GM18870 (cell line): ENCODE measurements at regions not wholly inside any gene's neighbourhood (a gene's known extent, or its start where the extent isn't known, plus 50 kb on each side); places are given as distances from the start of the nearest gene placed in this dataset.

Experiments used
- ATAC-seq: cut with Tn5 transposase; IDR thresholded peaks from one replicate; pipeline ENCODE4 v1.9.1; 2021; ENCODE audit warnings: moderate library complexity; ENCODE audit not compliant: unreplicated experiment

DNA sequence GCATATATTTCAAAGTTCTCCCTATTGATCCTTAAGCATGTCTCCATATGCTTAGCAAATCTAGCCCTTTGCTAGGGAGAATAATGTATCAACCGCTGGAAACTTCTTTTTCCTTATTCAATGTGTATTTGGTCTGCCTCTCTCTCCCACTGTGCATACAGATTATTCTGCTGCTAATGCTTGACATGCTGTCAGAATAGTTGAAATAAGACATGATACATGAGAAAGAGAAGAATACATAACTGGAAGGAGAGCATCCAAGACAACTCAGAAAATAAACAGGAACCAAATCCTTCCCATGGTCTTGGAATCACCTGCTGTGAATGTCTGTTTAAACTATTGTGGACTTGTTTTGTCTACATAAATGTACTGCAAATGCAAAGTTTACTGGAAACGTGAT lies 1103.0 kb downstream of the EFNB2 start:
- ATAC-seq: no peak

- ATAC-seq: no peak
These were observed 1106.7 kb downstream of the EFNB2 start for GRCh38 chr13:105428811-105429210.

- no peak for ATAC-seq
These were observed 1109.0 kb downstream of the EFNB2 start for GRCh38 chr13:105426441-105426840.

GRCh38 chr13:105414639-105415038 lies 1120.8 kb downstream of the EFNB2 start:
- no peak for ATAC-seq

- ATAC-seq: no peak
These were observed 1123.3 kb downstream of the EFNB2 start for GRCh38 chr13:105412171-105412570.

DNA sequence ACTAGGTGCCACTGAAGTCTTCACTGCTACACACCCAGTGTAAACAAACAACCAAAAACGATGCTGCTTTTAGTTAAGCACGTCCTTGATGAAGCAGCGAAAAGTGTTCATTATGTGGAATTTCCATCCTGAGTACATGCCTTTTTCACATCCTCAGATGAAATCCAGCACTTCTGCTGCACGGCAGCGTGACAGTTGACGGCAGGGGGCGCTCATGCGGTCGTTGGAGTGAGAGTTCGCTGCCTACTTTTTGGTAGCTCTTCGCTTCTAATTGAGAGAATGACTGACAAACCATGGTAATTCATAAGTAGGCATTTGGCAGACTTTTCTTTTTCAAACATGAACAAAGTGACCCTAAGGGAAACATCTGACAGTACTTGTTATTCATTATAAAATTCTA lies 1124.9 kb downstream of the EFNB2 start:
- ATAC-seq: no peak

DNA sequence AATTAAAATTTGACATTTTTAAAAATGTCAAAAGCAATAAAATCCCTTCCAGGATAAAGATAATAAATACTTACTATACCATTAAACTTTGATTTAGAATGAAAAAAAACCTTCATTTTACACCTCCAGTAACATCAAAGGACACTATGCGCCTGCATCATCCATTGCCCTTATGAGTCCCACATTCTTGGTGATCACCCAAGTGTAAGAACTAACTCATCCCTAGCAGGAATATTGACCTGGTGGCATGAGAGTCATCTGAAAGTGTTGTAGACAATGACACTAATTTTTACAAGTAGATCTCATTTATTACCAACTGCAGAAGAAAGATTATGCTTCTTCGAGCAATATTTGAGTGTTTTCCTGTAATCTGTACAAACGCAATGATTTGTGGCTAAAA lies 1128.9 kb downstream of the EFNB2 start:
- no peak for ATAC-seq

GRCh38 chr13:105403086-105403485 lies 1132.4 kb downstream of the EFNB2 start:
- no peak for ATAC-seq

DNA sequence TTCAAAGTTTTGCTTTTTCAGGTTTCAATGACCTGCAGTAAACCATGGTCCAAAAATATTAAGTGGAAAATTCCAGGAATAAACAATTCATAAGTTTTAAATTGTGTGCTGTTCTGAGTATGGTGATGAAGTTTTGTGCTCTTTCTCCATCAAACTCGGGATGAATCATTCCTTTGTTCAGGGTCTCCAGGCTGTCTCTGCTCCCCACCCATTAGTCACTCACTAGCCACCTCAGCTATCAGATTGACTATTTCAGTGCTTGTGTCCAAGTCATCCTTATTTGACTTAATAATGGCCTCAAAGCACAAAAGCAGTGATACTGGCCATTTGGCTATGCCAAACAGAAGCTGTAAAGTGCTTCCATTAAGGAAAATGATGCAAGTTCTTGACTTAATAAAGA lies 1140.4 kb downstream of the EFNB2 start:
- ATAC-seq: no peak

- ATAC-seq: no peak
These were observed 1146.1 kb downstream of the EFNB2 start for GRCh38 chr13:105389373-105389772.

DNA sequence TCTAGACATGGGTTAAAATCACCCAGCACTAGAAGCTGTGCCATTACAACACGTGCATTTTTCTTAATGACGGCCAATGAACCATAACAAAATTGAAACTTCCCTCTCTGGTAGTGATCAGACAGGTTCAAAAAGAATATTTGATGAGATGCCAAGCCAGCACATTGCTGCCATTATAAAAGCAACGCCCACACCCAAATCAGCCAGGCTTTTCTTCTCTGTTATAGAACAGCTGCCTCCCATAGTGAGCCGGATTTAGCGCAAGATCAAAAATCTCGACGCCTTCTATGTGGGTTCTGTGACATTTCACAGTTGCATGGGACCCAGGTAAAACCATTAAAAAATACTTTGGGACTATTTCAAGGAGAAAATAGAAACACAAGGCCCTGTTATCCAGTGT lies 1158.0 kb downstream of the EFNB2 start:
- ATAC-seq: no peak

DNA sequence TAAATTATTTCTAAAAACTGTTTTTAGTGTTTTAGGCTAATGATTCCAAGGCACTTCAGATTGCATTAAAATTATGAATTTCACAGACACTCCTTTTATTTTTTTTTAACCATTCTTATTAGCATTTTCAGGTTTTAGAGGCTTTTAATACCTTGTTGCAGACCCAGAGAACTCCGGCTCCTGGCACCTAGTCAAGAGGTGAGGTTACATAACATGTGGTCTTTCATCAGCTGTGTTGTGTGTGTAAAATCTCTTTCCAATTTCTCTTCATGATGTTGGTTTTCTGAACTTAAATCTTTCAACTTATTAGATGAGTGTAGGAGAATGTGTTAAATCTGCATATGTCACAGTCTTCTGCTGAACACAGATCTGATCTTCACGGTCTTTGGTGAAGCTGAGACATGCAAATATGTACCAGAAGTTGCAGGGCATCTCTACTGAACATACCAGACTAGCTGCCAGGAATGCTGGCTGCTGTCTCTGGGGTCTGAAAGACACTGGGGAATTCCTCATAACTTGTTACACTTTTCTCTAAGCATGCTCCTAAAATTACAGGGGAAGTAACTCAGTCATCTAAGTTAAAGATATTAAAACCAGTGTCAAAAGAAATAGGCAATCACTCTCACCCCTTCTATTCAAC lies 1165.3 kb downstream of the EFNB2 start:
- no peak for ATAC-seq

- no peak for ATAC-seq
These were observed 1166.7 kb downstream of the EFNB2 start for GRCh38 chr13:105368781-105369180.

- no peak for ATAC-seq
These were observed 1169.6 kb downstream of the EFNB2 start for GRCh38 chr13:105365831-105366230.

GRCh38 chr13:105365021-105365550 lies 1170.4 kb downstream of the EFNB2 start:
- no peak for ATAC-seq

GRCh38 chr13:105364191-105364590 lies 1171.3 kb downstream of the EFNB2 start:
- ATAC-seq: no peak

DNA sequence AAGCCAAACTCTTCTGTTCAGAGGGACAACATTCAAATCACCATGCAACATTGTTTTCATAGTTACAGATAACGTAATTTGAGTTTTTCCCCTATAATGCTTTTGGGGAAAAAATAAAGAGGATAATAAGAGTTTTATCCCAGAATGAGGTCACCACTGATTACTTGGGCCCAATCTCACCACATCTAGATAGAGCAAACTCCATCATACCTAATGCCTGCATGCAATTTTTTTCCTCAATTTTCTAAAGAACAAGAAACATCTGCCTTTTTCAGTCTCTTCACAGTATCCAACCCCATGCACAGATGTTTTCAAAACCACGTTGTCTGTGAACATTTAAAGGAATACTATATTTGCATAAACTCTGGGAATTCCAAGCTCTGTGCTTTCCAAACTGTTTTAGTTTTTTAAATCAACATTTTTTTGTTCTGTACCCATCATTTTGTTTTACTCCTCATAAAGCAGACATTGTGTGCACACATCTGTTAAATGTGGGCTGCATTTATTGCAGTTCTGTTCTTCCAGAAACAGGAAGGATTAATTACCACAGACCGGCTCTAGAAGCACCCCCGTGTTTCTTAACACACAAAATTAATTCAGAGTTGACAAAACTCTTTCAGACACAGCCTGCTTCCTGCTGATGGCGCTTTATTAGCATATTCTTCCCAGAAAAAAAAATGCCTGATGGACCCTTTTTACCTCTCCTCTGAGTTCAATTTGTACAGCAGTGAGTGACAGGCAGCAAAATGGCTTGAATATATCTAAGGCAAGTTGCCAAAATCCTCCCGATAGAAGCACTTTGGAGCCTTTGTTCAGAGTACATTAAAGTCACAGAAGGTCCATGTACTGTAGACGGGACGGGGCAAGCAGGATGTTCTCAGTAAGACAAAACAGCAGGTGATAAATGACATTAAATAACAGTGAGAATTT lies 1171.9 kb downstream of the EFNB2 start:
- no peak for ATAC-seq

- no peak for ATAC-seq
These were observed 1181.8 kb downstream of the EFNB2 start for GRCh38 chr13:105353654-105354053.

DNA sequence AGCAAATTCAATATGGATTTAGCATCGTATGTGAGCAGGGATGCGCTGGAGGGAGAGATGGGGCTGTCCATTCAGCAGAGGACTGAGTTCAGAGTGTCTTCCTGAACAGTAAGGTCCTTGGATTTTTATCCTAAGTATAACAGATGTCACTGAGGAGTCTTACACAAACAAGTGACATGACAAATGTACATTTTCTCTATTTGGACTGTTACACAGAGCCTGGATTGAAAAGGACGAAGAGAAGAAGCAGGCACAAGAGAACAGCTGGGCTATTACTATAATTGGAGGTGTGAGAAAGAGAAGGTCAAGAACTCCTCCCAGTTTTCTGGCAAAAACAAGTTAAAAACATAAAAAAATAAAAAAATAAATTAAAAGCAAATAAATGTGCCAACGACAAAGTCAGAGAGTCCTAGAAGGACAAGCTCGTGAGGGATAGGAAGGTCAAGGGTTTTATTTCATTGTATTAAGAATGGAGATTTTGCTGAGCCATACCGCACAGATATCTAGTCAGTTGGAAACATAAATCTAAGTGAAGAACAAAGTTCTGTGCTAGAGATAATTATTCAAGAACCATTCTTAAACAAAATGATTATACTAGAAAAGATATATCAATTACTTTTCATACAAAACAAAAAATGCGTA lies 1186.3 kb downstream of the EFNB2 start:
- no peak for ATAC-seq

DNA sequence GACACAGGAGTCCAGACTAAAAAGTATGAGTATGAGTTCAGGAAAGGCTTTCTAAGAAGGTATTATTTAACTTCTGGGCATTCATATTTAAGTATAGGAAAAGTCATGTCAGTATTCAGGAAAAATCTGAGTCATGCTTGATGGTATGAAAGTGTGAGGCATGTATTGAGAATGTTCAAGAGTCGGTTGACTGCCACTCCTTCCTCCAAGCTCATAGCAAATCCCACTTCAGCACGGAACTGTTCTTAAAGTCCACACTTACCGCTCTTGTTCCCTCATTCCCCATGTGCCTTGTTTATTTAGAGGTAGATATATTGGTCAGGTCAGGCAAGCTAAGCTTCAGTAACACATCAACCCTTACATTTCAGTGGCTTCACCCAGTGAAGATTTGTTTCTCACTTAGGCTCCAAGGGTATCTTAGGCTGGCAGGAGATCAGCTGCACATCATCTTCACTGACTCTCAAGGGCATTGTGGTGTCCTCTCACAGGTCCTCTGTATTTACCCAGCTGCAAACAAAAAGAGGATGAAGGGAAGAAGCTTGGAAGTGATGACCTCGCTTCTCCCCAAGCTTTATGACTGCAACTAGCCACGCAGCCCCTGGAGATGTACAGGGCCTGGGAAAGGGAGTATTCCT lies 1189.2 kb downstream of the EFNB2 start:
- no peak for ATAC-seq

DNA sequence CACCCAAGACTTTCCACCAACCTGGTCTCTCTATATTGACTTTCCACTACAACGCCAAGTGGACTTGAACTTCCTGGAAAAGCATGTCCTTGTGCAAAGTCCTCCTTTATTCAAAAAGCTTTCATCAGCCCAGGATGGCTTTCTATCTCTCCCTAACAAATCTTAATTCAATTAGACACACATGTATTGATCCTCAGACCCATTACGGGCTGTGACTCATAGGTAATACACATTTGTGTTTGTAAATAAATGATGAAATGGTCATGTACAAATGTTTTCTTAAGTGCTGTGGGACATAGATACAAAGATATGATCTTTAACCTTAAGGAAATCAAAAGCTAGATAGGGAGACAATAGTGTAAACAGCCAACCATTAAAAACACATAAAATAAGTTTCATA lies 1189.7 kb downstream of the EFNB2 start:
- ATAC-seq: no peak
